IMR-90 (cell line): ENCODE measurements at regions not wholly inside any gene's neighbourhood (a gene's known extent, or its start where the extent isn't known, plus 50 kb on each side); places are given as distances from the start of the nearest gene placed in this dataset.

Experiments
- ATAC-seq: fragments of 200-7000 bp; cut with Tn5 transposase; 2 replicates; pipeline ENCODE4 v1.9.1; 2020; ENCODE audit warnings: low read depth, mild to moderate bottlenecking, moderate library complexity
- BruUV-seq: library from RNA; stranded (reverse); fragments of 400-500 nt; replicated peaks from 2 replicates; lab custom pipeline; 2021; lab: Mats Ljungman, UMichigan
- CTCF ChIA-PET: fragments of 300-600 bp; formaldehyde crosslinking; extraction: SDS; loops from one replicate; lab custom pipeline; 2021; ENCODE audit warnings: antibody characterized with exemption; lab: Yijun Ruan, JAX
- POLR2A ChIA-PET: fragments of 300-600 bp; sonication (Branson Sonifier 250); formaldehyde crosslinking; loops from one replicate; lab custom pipeline; 2022; ENCODE audit warnings: antibody characterized with exemption; ENCODE audit not compliant: unreplicated experiment; lab: Charles Lee
- DNase-seq: peaks from one replicate; pipeline ENCODE4 v3.0.0; 2013
- H2AFZ ChIP-seq: replicated peaks from 2 replicates; pipeline ENCODE3; 2013; ENCODE audit warnings: low read length, mild to moderate bottlenecking; ENCODE audit not compliant: poor library complexity
- H2AK5ac ChIP-seq: 2 replicates; pipeline ENCODE4 v1.6.1; 2013; ENCODE audit warnings: low read depth, low read length, inconsistent platforms
- H2AK9ac ChIP-seq: replicated peaks from 2 replicates; pipeline ENCODE3; 2013; ENCODE audit warnings: mild to moderate bottlenecking, low read depth, low read length, moderate library complexity; ENCODE audit not compliant: poor library complexity
- H2BK120ac ChIP-seq: 2 replicates; pipeline ENCODE4 v1.6.1; 2013; ENCODE audit warnings: low read depth, low read length, inconsistent platforms
- H2BK15ac ChIP-seq: 3 replicates; pipeline ENCODE4 v1.6.1; 2013; ENCODE audit warnings: low read depth, low read length, inconsistent platforms
- H2BK20ac ChIP-seq: 2 replicates; pipeline ENCODE4 v1.6.1; 2013; ENCODE audit warnings: low read depth, mild to moderate bottlenecking, inconsistent platforms, low read length, moderate library complexity
- H2BK5ac ChIP-seq: 2 replicates; pipeline ENCODE4 v1.6.1; 2013; ENCODE audit warnings: mild to moderate bottlenecking, low read depth, low read length, inconsistent platforms; ENCODE audit not compliant: poor library complexity, severe bottlenecking
- H3K14ac ChIP-seq: replicated peaks from 2 replicates; pipeline ENCODE4 v1.6.1; 2013; ENCODE audit warnings: low read depth, low read length, inconsistent platforms
- H3K18ac ChIP-seq: 2 replicates; pipeline ENCODE4 v1.6.1; 2013; ENCODE audit warnings: low read depth, low read length, control low read depth
- H3K23ac ChIP-seq: 2 replicates; pipeline ENCODE4 v1.6.1; 2013; ENCODE audit warnings: low read depth, low read length, inconsistent platforms
- H3K27ac ChIP-seq: 2 replicates; pipeline ENCODE4 v1.5.1; 2013; ENCODE audit warnings: mild to moderate bottlenecking, control low read depth, low read length; ENCODE audit not compliant: insufficient read depth
- H3K27me3 ChIP-seq: 2 replicates; pipeline ENCODE4 v1.6.1; 2013; ENCODE audit warnings: low read length; ENCODE audit not compliant: control insufficient read depth, insufficient read depth
- H3K36me3 ChIP-seq: 2 replicates; pipeline ENCODE4 v1.6.1; 2013; ENCODE audit warnings: low read length, mixed read lengths; ENCODE audit not compliant: control insufficient read depth, insufficient read depth
- H3K4ac ChIP-seq: 2 replicates; pipeline ENCODE4 v1.6.1; 2013; ENCODE audit warnings: low read depth, low read length, inconsistent platforms
- H3K4me1 ChIP-seq: 2 replicates; pipeline ENCODE4 v1.6.1; 2013; ENCODE audit warnings: low read length, mixed read lengths; ENCODE audit not compliant: control insufficient read depth, insufficient read depth
- H3K4me2 ChIP-seq: 2 replicates; pipeline ENCODE4 v1.6.1; 2013; ENCODE audit warnings: low read depth, mild to moderate bottlenecking, control low read depth, low read length, moderate library complexity
- H3K4me3 ChIP-seq: 2 replicates; pipeline ENCODE4 v1.5.1; 2013; ENCODE audit warnings: low read depth, mild to moderate bottlenecking, control low read depth, low read length, moderate library complexity; ENCODE audit not compliant: insufficient read depth
- H3K56ac ChIP-seq: 2 replicates; pipeline ENCODE4 v1.6.1; 2013; ENCODE audit warnings: low read length, inconsistent platforms; ENCODE audit not compliant: insufficient read depth; ENCODE audit errors: extremely low read depth
- H3K79me1 ChIP-seq, 2 experiments: 2 replicates each; pipeline ENCODE4 v1.6.1; 2013; ENCODE audit warnings: low read length in 2 of 2, inconsistent platforms in 1 of 2, low read depth in 1 of 2
- H3K9ac ChIP-seq: 2 replicates; pipeline ENCODE4 v1.6.1; 2013; ENCODE audit warnings: low read depth, low read length, control low read depth
- H3K9me1 ChIP-seq: 2 replicates; pipeline ENCODE4 v1.6.1; 2013; ENCODE audit warnings: low read length, inconsistent platforms; ENCODE audit not compliant: insufficient read depth
- H3K9me3 ChIP-seq: 2 replicates; pipeline ENCODE4 v1.6.1; 2013; ENCODE audit warnings: low read length; ENCODE audit not compliant: control insufficient read depth, insufficient read depth
- H4K20me1 ChIP-seq: 2 replicates; pipeline ENCODE4 v1.6.1; 2013; ENCODE audit warnings: low read length, inconsistent platforms; ENCODE audit not compliant: insufficient read depth
- H4K5ac ChIP-seq: 2 replicates; pipeline ENCODE4 v1.6.1; 2013; ENCODE audit warnings: mild to moderate bottlenecking, low read depth, low read length, control low read depth
- H4K8ac ChIP-seq, 2 experiments: 2 replicates each; pipeline ENCODE4 v1.6.1; 2013; ENCODE audit warnings: low read depth in 2 of 2, low read length in 2 of 2, control low read depth in 1 of 2, inconsistent platforms in 1 of 2
- H4K91ac ChIP-seq: 2 replicates; pipeline ENCODE4 v1.6.1; 2013; ENCODE audit warnings: low read depth, low read length, inconsistent platforms; ENCODE audit not compliant: insufficient read depth
- BHLHE40 ChIP-seq: fragments of 150-350 bp; IDR thresholded peaks from 2 replicates; pipeline ENCODE4 v1.6.1; 2016; ENCODE audit warnings: mild to moderate bottlenecking, low read depth, low read length
- RAD21 ChIP-seq: IDR thresholded peaks from 2 replicates; pipeline ENCODE4 v1.6.1; 2012; ENCODE audit warnings: low read length, improper control_type of control experiment
- WGBS, 2 experiments: methylation state at CpG; one replicate each; pipeline versions ENCODE4 v1.1.5 to v1.1.7; 2013; ENCODE audit warnings: missing lambda C conversion rate in 2 of 2; ENCODE audit not compliant: insufficient read length in 1 of 2; ENCODE audit errors: extremely low coverage in 2 of 2; 5-methylcytosine and 5-hydroxymethylcytosine counted together
- dilution Hi-C: fragments of 300-500 bp; cut with HindIII; formaldehyde crosslinking; loops from one replicate; pipeline ENCODE4 v1.14.3; 2018; ENCODE audit warnings: low sequenced_read_pairs; ENCODE audit not compliant: unreplicated experiment
- in situ Hi-C: fragments of 300-500 bp; cut with MboI; formaldehyde crosslinking; loops from 3 replicates; pipeline ENCODE4 v1.14.3; 2019; ENCODE audit warnings: low sequenced_read_pairs, inconsistent platforms, mixed read lengths
- intact Hi-C: fragments of 100-400 bp; cut with micrococcal nuclease; formaldehyde crosslinking; loops from 2 replicates; pipeline ENCODE4 v1.10.0; 2022

GRCh38 chr6:112874881-112875280, 527.8 kb downstream of the RFPL4B start:
- Histone ChIP-seq H3K4me3 (no peak overlapping the region), H3K79me1 (no peaks in the 10 kb centered on the region), H2BK15ac (peak overlapping the region; percentile 37; the same call in 1 of the 3 replicates), H3K27me3 (no peaks in the 10 kb centered on the region), H3K4me2 (no peak overlapping the region), H3K56ac (no peak overlapping the region), H4K8ac (no peak overlapping the region), H2BK5ac (no peak overlapping the region), H2AK9ac (no peak overlapping the region), H3K9me1 (peaks cover 4% of the 10 kb centered on the region; the same call in 1 of the 2 replicates), H4K91ac (no peak overlapping the region), H4K5ac (no peak overlapping the region), H2BK120ac (0 out of 2 replicates have a peak overlapping the region, but pooled peaks have one; percentile 39), H3K27ac (no peak overlapping the region), H3K36me3 (no peaks in the 10 kb centered on the region), H3K14ac (peak overlapping the region; percentile 35; the same call in 1 of the 2 replicates), H3K9ac (no peak overlapping the region), H3K18ac (no peak overlapping the region), H2AFZ (peak overlapping the region; percentile 24), H3K4ac (no peak overlapping the region), H2BK20ac (peak overlapping the region; percentile 45), H2AK5ac (no peak overlapping the region), H3K23ac (no peak overlapping the region), H3K4me1 (peaks cover 4% of the 10 kb centered on the region), H3K9me3 (no peaks in the 10 kb centered on the region), H4K20me1 (no peaks in the 10 kb centered on the region)
- no peak for DNase-seq
- CTCF ChIA-PET: no interaction called here
- TF ChIP-seq BHLHE40 (no peak), RAD21 (no peak)
- no peak for ATAC-seq
- POLR2A ChIA-PET: no interaction called here
- intact Hi-C loops (loop anchor here (5.0 kb wide), 2 partner anchors 33 to 137 kb away; no protein-coding TSS in a partner anchor), dilution Hi-C loops (no loop called here), in situ Hi-C loops (no loop called here)
- BruUV-seq: no TSS peak
- no CpG with 5 or more reads among the region's 1 CpG for WGBS, 2 experiments
